ENCODE measurements at regions not wholly inside any gene's neighbourhood (a gene's known extent, or its start where the extent isn't known, plus 50 kb on each side); places are given as distances from the start of the nearest gene placed in this dataset.

GRCh38 chr10:7507887-7508726 lies 97.3 kb upstream of the SFMBT2 start:
- Histone ChIP-seq H3K4me1 (ENCODE audit: insufficient read depth, low read length) (peaks cover 40% of the 10 kb centered on the region), H3K4me3 (ENCODE audit: low read length) (no peak overlapping the region), H3K27me3 (ENCODE audit: control insufficient read depth in 1 of 2, insufficient read depth in 2 of 2, low read length in 2 of 2) (no peaks in the 10 kb centered on the region), H3K27ac (ENCODE audit: low read depth in 1 of 2, low read length in 2 of 2) (peak overlapping the region; percentile 65 to 75), H3K36me3 (ENCODE audit: insufficient read depth, low read length) (no peaks in the 10 kb centered on the region), H3K9me3 (ENCODE audit: control insufficient read depth in 1 of 2, insufficient read depth in 1 of 2, low read length in 2 of 2) (peaks cover 12% of the 10 kb centered on the region in 2 experiments)
- Mint-ChIP-seq H3K27me3 (no peaks in the 10 kb centered on the region), H3K27ac (peak overlapping the region; percentile 91), H3K36me3 (ENCODE audit: low read depth) (peaks cover 17% of the 10 kb centered on the region), H3K9me3 (peaks cover 19% of the 10 kb centered on the region), H3K4me3 (peak overlapping the region; percentile 16), H3K4me1 (ENCODE audit: low read depth) (peaks cover 65% of the 10 kb centered on the region)
- DNase-seq (peak in 7 of 14 experiments; percentile 7 to 62 (median 25)), ATAC-seq (ENCODE audit: poor library complexity) (peak; percentile 71)
- CTCF ChIA-PET = interaction anchor here (0.7 to 2.4 kb wide), 3 partner anchors 17 to 296 kb away, joined by 3 to 7 read pairs (median 3); no protein-coding TSS in a partner anchor
- no peak for TF ChIP-seq CTCF (IDR thresholded peaks at IDR 0.05)
- intact Hi-C loops (cut with DNase I, micrococcal nuclease) = no loop called here
- POLR2A ChIA-PET = interaction anchor here (0.6 to 2.9 kb wide), 5 partner anchors 23 to 310 kb away, joined by 3 to 21 read pairs (median 3); partner anchors contain the start of gene SFMBT2

GRCh38 chr10:7506571-7506970 lies 95.7 kb upstream of the SFMBT2 start:
- Histone ChIP-seq H3K36me3 (ENCODE audit: insufficient read depth, low read length) (no peaks in the 10 kb centered on the region), H3K9me3 (ENCODE audit: control insufficient read depth in 1 of 2, insufficient read depth in 1 of 2, low read length in 2 of 2) (peaks cover 12% of the 10 kb centered on the region in 2 experiments), H3K4me3 (ENCODE audit: low read length) (no peak overlapping the region), H3K4me1 (ENCODE audit: insufficient read depth, low read length) (peaks cover 32% of the 10 kb centered on the region), H3K27ac (ENCODE audit: low read depth in 1 of 2, low read length in 2 of 2) (no peak overlapping the region), H3K27me3 (ENCODE audit: control insufficient read depth in 1 of 2, insufficient read depth in 2 of 2, low read length in 2 of 2) (no peaks in the 10 kb centered on the region)
- H3K36me3 Mint-ChIP-seq (ENCODE audit: low read depth) = peaks cover 17% of the 10 kb centered on the region
- ChIA-PET CTCF (interaction anchor here (1.1 kb wide), 1 partner anchor 1805 kb away, joined by 3 read pairs; no protein-coding TSS in a partner anchor), POLR2A (interaction anchor here (1.2 kb wide), 1 partner anchor 22 kb away, joined by 4 read pairs; no protein-coding TSS in a partner anchor)
- ATAC-seq (ENCODE audit: poor library complexity) (no peak), DNase-seq (no peak)
- H3K4me1 Mint-ChIP-seq (ENCODE audit: low read depth) = peaks cover 58% of the 10 kb centered on the region
- H3K4me3 Mint-ChIP-seq = peak overlapping the region; percentile 8
- peak overlapping the region; percentile 91 for H3K27ac Mint-ChIP-seq
- no peaks in the 10 kb centered on the region for H3K27me3 Mint-ChIP-seq
- intact Hi-C loops (cut with DNase I, micrococcal nuclease) = no loop called here
- H3K9me3 Mint-ChIP-seq = peaks cover 17% of the 10 kb centered on the region
- TF ChIP-seq CTCF (IDR thresholded peaks at IDR 0.05) = no peak

- Mint-ChIP-seq H3K36me3 (ENCODE audit: low read depth) (peaks cover 10% of the 10 kb centered on the region), H3K4me1 (ENCODE audit: low read depth) (peaks cover 56% of the 10 kb centered on the region), H3K27ac (no peak overlapping the region), H3K27me3 (no peaks in the 10 kb centered on the region), H3K4me3 (no peak overlapping the region), H3K9me3 (peaks cover 12% of the 10 kb centered on the region)
- DNase-seq = no peak
- H3K9me3 ChIP-seq (ENCODE audit: control insufficient read depth in 1 of 2, insufficient read depth in 1 of 2, low read length in 2 of 2) = peaks cover 7 to 12% of the 10 kb centered on the region in 2 experiments
- CTCF ChIA-PET = no interaction called here
- POLR2A ChIA-PET = interaction anchor here (0.9 kb wide), 1 partner anchor 12 kb away, joined by 3 read pairs; no protein-coding TSS in a partner anchor
- intact Hi-C loops (cut with DNase I, micrococcal nuclease) = no loop called here
- no peak overlapping the region for H3K27ac ChIP-seq (ENCODE audit: low read depth in 1 of 2, low read length in 2 of 2)
- no peak for TF ChIP-seq CTCF (IDR thresholded peaks at IDR 0.05)
- H3K27me3 ChIP-seq (ENCODE audit: control insufficient read depth in 1 of 2, insufficient read depth in 2 of 2, low read length in 2 of 2) = no peaks in the 10 kb centered on the region
- H3K4me1 ChIP-seq (ENCODE audit: insufficient read depth, low read length) = peaks cover 39% of the 10 kb centered on the region
- no peak overlapping the region for H3K4me3 ChIP-seq (ENCODE audit: low read length)
- no peaks in the 10 kb centered on the region for H3K36me3 ChIP-seq (ENCODE audit: insufficient read depth, low read length)
- ATAC-seq (ENCODE audit: poor library complexity) = no peak
Measured at GRCh38 chr10:7505196-7505595, 94.4 kb upstream of the SFMBT2 start.

All from CD4-positive, alpha-beta T cell (primary cell).